Skeletal muscle satellite cell (primary cell): ENCODE measurements at regions not wholly inside any gene's neighbourhood (a gene's known extent, or its start where the extent isn't known, plus 50 kb on each side); places are given as distances from the start of the nearest gene placed in this dataset.
"Not testable (repeated sequence)": the region's sequence is repeated elsewhere in the genome, so short reads cannot be mapped to it uniquely, and the experiment has no call there.

Experiments
- H3K27me3 ChIP-seq: 2 replicates; pipeline ENCODE4 v1.7.0; 2013; ENCODE audit warnings: low read length; ENCODE audit not compliant: control insufficient read depth, insufficient read depth
- H3K36me3 ChIP-seq: 2 replicates; pipeline ENCODE4 v1.7.0; 2013; ENCODE audit warnings: mild to moderate bottlenecking, control low read depth, low read length; ENCODE audit not compliant: insufficient read depth
- H3K4me1 ChIP-seq: 2 replicates; pipeline ENCODE4 v1.7.0; 2013; ENCODE audit warnings: low read length; ENCODE audit not compliant: control insufficient read depth, insufficient read depth
- H3K4me2 ChIP-seq: 2 replicates; pipeline ENCODE4 v1.7.0; 2013; ENCODE audit warnings: mild to moderate bottlenecking, low read length
- H3K4me3 ChIP-seq: 2 replicates; pipeline ENCODE4 v1.7.0; 2013; ENCODE audit warnings: low read length
- H3K9ac ChIP-seq: 2 replicates; pipeline ENCODE4 v1.7.0; 2013; ENCODE audit warnings: mild to moderate bottlenecking, low read depth, low read length, moderate library complexity
- H3K9me3 ChIP-seq: replicated peaks from 2 replicates; pipeline ENCODE4 v1.7.0; 2013; ENCODE audit warnings: mild to moderate bottlenecking, control low read depth, low read length

GRCh38 chr7:35978816-35979640, 174.0 kb upstream of the EEPD1 start:
- H3K9ac ChIP-seq, H3K36me3 ChIP-seq, H3K4me1 ChIP-seq, H3K9me3 ChIP-seq, H3K4me2 ChIP-seq, H3K27me3 ChIP-seq, H3K4me3 ChIP-seq: not testable (repeated sequence)

GRCh38 chr7:35982600-35982999, 170.5 kb upstream of the EEPD1 start:
- no peak overlapping the region for H3K4me2 ChIP-seq
- no peaks in the 10 kb centered on the region for H3K4me1 ChIP-seq
- H3K27me3 ChIP-seq, result peaks cover 3% of the 10 kb centered on the region
- H3K36me3 ChIP-seq, result no peaks in the 10 kb centered on the region
- no peaks in the 10 kb centered on the region for H3K9me3 ChIP-seq
- no peak overlapping the region for H3K4me3 ChIP-seq
- H3K9ac ChIP-seq, result no peak overlapping the region

- Histone ChIP-seq H3K4me2 (no peak overlapping the region), H3K9ac (no peak overlapping the region), H3K27me3 (no peaks in the 10 kb centered on the region), H3K4me3 (no peak overlapping the region), H3K36me3 (no peaks in the 10 kb centered on the region), H3K4me1 (no peaks in the 10 kb centered on the region), H3K9me3 (no peaks in the 10 kb centered on the region)
Observed at GRCh38 chr7:35983626-35984025, 169.4 kb upstream of the EEPD1 start.

- Histone ChIP-seq H3K4me1 (no peaks in the 10 kb centered on the region), H3K27me3 (no peaks in the 10 kb centered on the region), H3K9me3 (no peaks in the 10 kb centered on the region), H3K9ac (no peak overlapping the region), H3K4me2 (no peak overlapping the region), H3K4me3 (no peak overlapping the region), H3K36me3 (no peaks in the 10 kb centered on the region)
Observed at GRCh38 chr7:35985126-35985754, 167.8 kb upstream of the EEPD1 start.

GRCh38 chr7:35987016-35987415, 166.0 kb upstream of the EEPD1 start:
- Histone ChIP-seq H3K9ac (no peak overlapping the region), H3K9me3 (no peaks in the 10 kb centered on the region), H3K36me3 (no peaks in the 10 kb centered on the region), H3K4me2 (no peak overlapping the region), H3K27me3 (no peaks in the 10 kb centered on the region), H3K4me3 (no peak overlapping the region), H3K4me1 (no peaks in the 10 kb centered on the region)

GRCh38 chr7:35988105-35988504, 164.9 kb upstream of the EEPD1 start:
- Histone ChIP-seq H3K36me3 (no peaks in the 10 kb centered on the region), H3K4me1 (no peaks in the 10 kb centered on the region), H3K27me3 (no peaks in the 10 kb centered on the region), H3K9me3 (no peaks in the 10 kb centered on the region), H3K4me3 (no peak overlapping the region), H3K9ac (no peak overlapping the region), H3K4me2 (no peak overlapping the region)

GRCh38 chr7:35988818-35989217, 164.2 kb upstream of the EEPD1 start:
- no peak overlapping the region for H3K4me3 ChIP-seq
- H3K9ac ChIP-seq, result no peak overlapping the region
- H3K4me2 ChIP-seq, result no peak overlapping the region
- no peaks in the 10 kb centered on the region for H3K27me3 ChIP-seq
- no peaks in the 10 kb centered on the region for H3K9me3 ChIP-seq
- H3K4me1 ChIP-seq, result peaks cover 4% of the 10 kb centered on the region
- H3K36me3 ChIP-seq, result no peaks in the 10 kb centered on the region

GRCh38 chr7:35991511-35992232, 161.4 kb upstream of the EEPD1 start:
- Histone ChIP-seq H3K4me2 (no peak overlapping the region), H3K9me3 (no peaks in the 10 kb centered on the region), H3K9ac (no peak overlapping the region), H3K36me3 (no peaks in the 10 kb centered on the region), H3K4me1 (peaks cover 6% of the 10 kb centered on the region), H3K4me3 (no peak overlapping the region), H3K27me3 (no peaks in the 10 kb centered on the region)

- H3K4me3 ChIP-seq, result no peak overlapping the region
- peaks cover 6% of the 10 kb centered on the region for H3K4me1 ChIP-seq
- H3K9ac ChIP-seq, result no peak overlapping the region
- no peaks in the 10 kb centered on the region for H3K27me3 ChIP-seq
- H3K9me3 ChIP-seq, result no peaks in the 10 kb centered on the region
- no peaks in the 10 kb centered on the region for H3K36me3 ChIP-seq
- no peak overlapping the region for H3K4me2 ChIP-seq
Observed at GRCh38 chr7:35992436-35992835, 160.6 kb upstream of the EEPD1 start.

GRCh38 chr7:35993113-35993512, 159.9 kb upstream of the EEPD1 start:
- Histone ChIP-seq H3K4me2 (no peak overlapping the region), H3K4me1 (peaks cover 6% of the 10 kb centered on the region), H3K9me3 (no peaks in the 10 kb centered on the region)

GRCh38 chr7:35993676-35994606, 159.1 kb upstream of the EEPD1 start:
- no peak overlapping the region for H3K4me3 ChIP-seq
- H3K9ac ChIP-seq, result no peak overlapping the region
- no peaks in the 10 kb centered on the region for H3K9me3 ChIP-seq
- no peaks in the 10 kb centered on the region for H3K27me3 ChIP-seq
- H3K4me1 ChIP-seq, result peaks cover 6% of the 10 kb centered on the region
- no peak overlapping the region for H3K4me2 ChIP-seq
- H3K36me3 ChIP-seq, result no peaks in the 10 kb centered on the region

More at GRCh38 chr7:35993113-35993512, 159.9 kb upstream of the EEPD1 start:
- no peak overlapping the region for H3K4me3 ChIP-seq
- H3K9ac ChIP-seq, result no peak overlapping the region
- H3K36me3 ChIP-seq, result no peaks in the 10 kb centered on the region
- H3K27me3 ChIP-seq, result no peaks in the 10 kb centered on the region
